Parathyroid adenoma (tissue), 2 donors: ENCODE measurements at regions not wholly inside any gene's neighbourhood (a gene's known extent, or its start where the extent isn't known, plus 50 kb on each side); places are given as distances from the start of the nearest gene placed in this dataset.

ENCODE experiments used
- H2AFZ ChIP-seq: fragments of 300-600 bp; sonication (generic); one replicate; pipeline ENCODE4 v1.7.0; 2017; ENCODE audit warnings: antibody characterized with exemption, mild to moderate bottlenecking
- H3K27ac ChIP-seq: fragments of 300-600 bp; sonication (generic); one replicate; pipeline ENCODE4 v1.7.0; 2017
- H3K27me3 ChIP-seq: fragments of 300-600 bp; sonication (generic); one replicate; pipeline ENCODE4 v1.7.0; 2017; ENCODE audit warnings: low read length; ENCODE audit not compliant: control insufficient read depth, insufficient read depth
- H3K36me3 ChIP-seq: fragments of 300-600 bp; sonication (generic); one replicate; pipeline ENCODE4 v1.7.0; 2017; ENCODE audit warnings: low read length; ENCODE audit not compliant: control insufficient read depth, insufficient read depth
- H3K4me1 ChIP-seq: fragments of 300-600 bp; sonication (generic); one replicate; pipeline ENCODE4 v1.7.0; 2017; ENCODE audit warnings: control low read depth
- H3K4me2 ChIP-seq: fragments of 300-600 bp; sonication (generic); one replicate; pipeline ENCODE4 v1.7.0; 2017; ENCODE audit warnings: low read length
- H3K4me3 ChIP-seq: fragments of 300-600 bp; sonication (generic); one replicate; pipeline ENCODE4 v1.7.0; 2017; ENCODE audit warnings: low read depth, low read length
- H3K79me2 ChIP-seq: fragments of 300-600 bp; sonication (generic); one replicate; pipeline ENCODE4 v1.7.0; 2017; ENCODE audit warnings: control low read depth
- H3K9ac ChIP-seq: fragments of 300-600 bp; sonication (generic); one replicate; pipeline ENCODE4 v1.7.0; 2017; ENCODE audit warnings: mild to moderate bottlenecking
- H3K9me3 ChIP-seq: fragments of 300-600 bp; sonication (generic); one replicate; pipeline ENCODE4 v1.7.0; 2017; ENCODE audit warnings: low read length; ENCODE audit not compliant: control insufficient read depth
- TF ChIP-seq, protein P1 (sequence below): fragments of 300-600 bp; sonication (generic); IDR thresholded peaks from one replicate; pipeline ENCODE4 v1.7.0; 2017; ENCODE audit warnings: antibody characterized with exemption, mild to moderate bottlenecking
- donor health status: primary hyperparathyroidism.

DNA sequence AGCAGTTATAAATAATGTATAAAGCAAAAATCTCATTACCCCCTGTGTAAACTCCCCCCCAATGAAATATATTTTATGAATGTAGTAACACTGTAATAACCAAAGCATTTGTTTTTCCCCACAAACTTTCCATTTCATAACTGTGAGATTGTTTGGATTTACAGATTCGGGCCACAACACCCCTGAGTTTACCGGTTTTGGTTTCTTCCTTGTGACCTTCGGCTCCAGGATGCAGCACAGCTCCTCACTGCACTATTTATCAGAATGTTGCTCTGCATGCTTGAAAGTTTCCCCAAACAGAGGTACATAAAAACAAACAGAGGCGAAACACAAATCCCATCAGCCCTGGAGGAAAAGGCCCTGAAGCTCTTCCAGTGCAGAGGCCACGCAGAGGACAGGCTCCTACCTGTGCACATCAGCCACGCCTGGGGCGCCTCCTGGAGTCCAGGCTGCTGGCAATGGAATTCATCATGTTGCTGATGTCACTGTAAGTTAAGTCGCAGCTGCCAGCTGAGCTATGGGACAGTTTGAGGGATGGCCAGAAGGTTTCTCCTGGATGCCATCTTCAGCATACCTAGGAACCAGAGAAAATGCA, 122.0 kb downstream of the LMO4 start:
- peak overlapping the region; percentile 76 for H3K27ac ChIP-seq

DNA sequence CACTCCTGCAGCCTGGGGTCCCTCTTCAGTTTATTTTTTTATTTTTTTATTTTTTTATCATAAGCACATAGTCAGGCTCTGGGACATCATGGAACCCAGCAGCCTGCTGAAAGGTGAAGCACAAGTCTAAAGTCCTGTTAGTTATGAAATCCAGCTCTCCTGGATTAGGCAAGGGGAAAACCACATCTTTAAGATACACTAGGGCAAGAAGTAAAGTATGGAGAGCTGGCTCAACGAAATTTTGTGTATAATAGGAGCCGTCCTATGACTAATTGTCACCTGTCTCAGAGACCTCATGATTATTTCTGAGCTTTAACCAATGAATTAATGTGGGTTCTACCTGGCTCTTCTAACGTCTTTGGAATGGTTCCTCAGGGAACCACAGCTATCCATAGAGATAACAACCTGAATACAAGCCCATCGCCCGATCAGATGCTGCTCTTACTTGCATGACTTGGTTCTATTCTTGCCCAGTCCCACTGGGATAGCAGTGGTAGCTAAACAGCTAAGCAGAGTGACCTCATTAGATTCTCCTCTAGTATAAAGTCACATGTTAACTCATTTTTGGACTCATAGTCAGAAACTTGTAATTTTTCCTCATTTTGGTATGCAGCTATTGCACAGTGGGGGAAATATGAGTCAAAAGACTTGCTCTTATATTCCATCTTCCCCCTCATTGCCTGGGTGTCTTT, 122.7 kb downstream of the LMO4 start:
- Histone ChIP-seq H3K27me3 (no peaks in the 10 kb centered on the region), H2AFZ (peak overlapping the region; percentile 83), H3K36me3 (no peaks in the 10 kb centered on the region), H3K4me3 (no peak overlapping the region), H3K4me2 (no peak overlapping the region), H3K4me1 (peaks cover 11% of the 10 kb centered on the region), H3K9me3 (no peaks in the 10 kb centered on the region), H3K27ac (no peak overlapping the region), H3K9ac (no peak overlapping the region), H3K79me2 (no peaks in the 10 kb centered on the region)
- TF ChIP-seq, protein P1, sequence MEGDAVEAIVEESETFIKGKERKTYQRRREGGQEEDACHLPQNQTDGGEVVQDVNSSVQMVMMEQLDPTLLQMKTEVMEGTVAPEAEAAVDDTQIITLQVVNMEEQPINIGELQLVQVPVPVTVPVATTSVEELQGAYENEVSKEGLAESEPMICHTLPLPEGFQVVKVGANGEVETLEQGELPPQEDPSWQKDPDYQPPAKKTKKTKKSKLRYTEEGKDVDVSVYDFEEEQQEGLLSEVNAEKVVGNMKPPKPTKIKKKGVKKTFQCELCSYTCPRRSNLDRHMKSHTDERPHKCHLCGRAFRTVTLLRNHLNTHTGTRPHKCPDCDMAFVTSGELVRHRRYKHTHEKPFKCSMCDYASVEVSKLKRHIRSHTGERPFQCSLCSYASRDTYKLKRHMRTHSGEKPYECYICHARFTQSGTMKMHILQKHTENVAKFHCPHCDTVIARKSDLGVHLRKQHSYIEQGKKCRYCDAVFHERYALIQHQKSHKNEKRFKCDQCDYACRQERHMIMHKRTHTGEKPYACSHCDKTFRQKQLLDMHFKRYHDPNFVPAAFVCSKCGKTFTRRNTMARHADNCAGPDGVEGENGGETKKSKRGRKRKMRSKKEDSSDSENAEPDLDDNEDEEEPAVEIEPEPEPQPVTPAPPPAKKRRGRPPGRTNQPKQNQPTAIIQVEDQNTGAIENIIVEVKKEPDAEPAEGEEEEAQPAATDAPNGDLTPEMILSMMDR, result no peak

More for the DNA sequence above, 122.0 kb downstream of the LMO4 start:
- Histone ChIP-seq H2AFZ (peak overlapping the region; percentile 83), H3K9ac (no peak overlapping the region), H3K4me3 (no peak overlapping the region), H3K36me3 (no peaks in the 10 kb centered on the region), H3K27me3 (no peaks in the 10 kb centered on the region), H3K79me2 (no peaks in the 10 kb centered on the region), H3K4me1 (peaks cover 11% of the 10 kb centered on the region), H3K4me2 (no peak overlapping the region), H3K9me3 (no peaks in the 10 kb centered on the region)
- TF ChIP-seq, protein P1, result peak; percentile 42

DNA sequence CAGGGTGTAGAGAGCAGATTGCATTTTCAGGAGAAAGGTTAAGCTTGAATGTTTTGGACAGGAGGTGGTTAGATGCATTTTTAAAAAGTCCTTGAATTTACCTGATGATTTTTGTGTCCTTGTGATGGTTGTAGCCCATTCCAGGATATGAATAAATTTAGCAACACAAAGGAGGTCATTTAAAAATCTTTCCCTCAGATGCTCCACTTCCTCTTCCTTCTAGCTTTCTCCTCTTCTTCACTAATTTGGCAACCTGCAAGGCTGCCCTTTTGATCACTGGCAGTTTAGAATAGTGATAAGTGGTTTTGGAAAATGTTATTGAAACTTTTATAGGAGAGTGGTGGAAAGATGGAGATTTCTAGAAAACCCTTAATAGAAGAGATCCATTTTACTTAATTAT, 124.0 kb downstream of the LMO4 start:
- TF ChIP-seq, protein P1, result no peak

DNA sequence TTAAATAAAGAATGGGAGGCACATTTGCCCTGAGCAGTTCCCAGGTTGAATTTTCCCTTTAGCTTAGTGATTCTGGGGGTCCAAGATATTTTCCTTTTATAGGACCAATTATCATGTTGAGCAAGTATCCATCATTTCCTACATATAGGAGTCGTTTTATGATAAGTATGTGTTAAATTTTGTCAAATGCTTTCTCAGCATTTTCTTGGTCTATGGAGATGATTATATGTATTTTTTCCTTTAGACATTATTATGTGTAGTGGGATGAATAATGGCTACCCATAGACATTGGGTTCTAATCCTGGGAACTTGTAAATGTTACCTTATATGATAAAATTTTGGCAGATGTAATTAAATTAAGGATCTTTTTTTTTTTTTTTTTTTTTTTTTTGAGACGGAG, 128.7 kb downstream of the LMO4 start:
- Histone ChIP-seq H3K36me3 (no peaks in the 10 kb centered on the region), H3K27me3 (no peaks in the 10 kb centered on the region), H3K79me2 (no peaks in the 10 kb centered on the region), H3K4me2 (no peak overlapping the region), H3K9me3 (no peaks in the 10 kb centered on the region), H3K4me1 (no peaks in the 10 kb centered on the region), H2AFZ (no peak overlapping the region), H3K4me3 (no peak overlapping the region), H3K9ac (no peak overlapping the region), H3K27ac (no peak overlapping the region)
- TF ChIP-seq, protein P1, result no peak

More for the DNA sequence above, 124.0 kb downstream of the LMO4 start:
- Histone ChIP-seq H3K4me2 (no peak overlapping the region), H3K27ac (no peak overlapping the region), H3K4me3 (no peak overlapping the region), H3K27me3 (no peaks in the 10 kb centered on the region), H3K4me1 (peaks cover 11% of the 10 kb centered on the region), H3K79me2 (no peaks in the 10 kb centered on the region), H3K9me3 (no peaks in the 10 kb centered on the region), H2AFZ (no peak overlapping the region), H3K9ac (no peak overlapping the region), H3K36me3 (no peaks in the 10 kb centered on the region)

DNA sequence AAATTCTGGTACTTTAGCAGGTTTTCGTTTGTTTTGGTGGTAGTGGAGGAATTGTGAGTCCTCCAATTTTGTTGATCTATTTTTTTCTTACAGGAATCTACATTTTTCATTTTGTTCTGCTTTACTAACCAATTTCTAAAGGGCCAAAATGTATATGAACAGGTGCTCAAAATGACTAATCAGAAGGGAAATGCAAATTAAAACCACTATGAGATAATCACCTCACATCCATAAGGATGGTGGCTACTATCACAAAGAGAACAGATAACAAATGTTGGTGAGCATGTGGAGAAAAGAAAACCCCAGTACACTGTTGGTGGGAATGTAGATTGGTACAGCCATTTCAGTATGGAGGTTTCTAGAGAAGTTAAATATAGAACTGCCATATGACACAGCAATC, 134.2 kb downstream of the LMO4 start:
- Histone ChIP-seq H3K36me3 (no peaks in the 10 kb centered on the region), H3K4me1 (no peaks in the 10 kb centered on the region), H3K27me3 (no peaks in the 10 kb centered on the region), H3K79me2 (no peaks in the 10 kb centered on the region), H2AFZ (no peak overlapping the region), H3K4me3 (no peak overlapping the region), H3K9me3 (no peaks in the 10 kb centered on the region), H3K4me2 (no peak overlapping the region), H3K9ac (no peak overlapping the region), H3K27ac (no peak overlapping the region)
- TF ChIP-seq, protein P1, result no peak
